HG03064 (cell line): ENCODE measurements at regions not wholly inside any gene's neighbourhood (a gene's known extent, or its start where the extent isn't known, plus 50 kb on each side); places are given as distances from the start of the nearest gene placed in this dataset.
"Not testable (repeated sequence)": the region's sequence is repeated elsewhere in the genome, so short reads cannot be mapped to it uniquely, and the experiment has no call there.

ENCODE experiments used
- ATAC-seq: cut with Tn5 transposase; IDR thresholded peaks from one replicate; pipeline ENCODE4 v1.9.1; 2021; ENCODE audit warnings: low read depth; ENCODE audit not compliant: unreplicated experiment

GRCh38 chr12:60421741-60422140, 825.9 kb downstream of the SLC16A7 start:
- no peak for ATAC-seq

DNA sequence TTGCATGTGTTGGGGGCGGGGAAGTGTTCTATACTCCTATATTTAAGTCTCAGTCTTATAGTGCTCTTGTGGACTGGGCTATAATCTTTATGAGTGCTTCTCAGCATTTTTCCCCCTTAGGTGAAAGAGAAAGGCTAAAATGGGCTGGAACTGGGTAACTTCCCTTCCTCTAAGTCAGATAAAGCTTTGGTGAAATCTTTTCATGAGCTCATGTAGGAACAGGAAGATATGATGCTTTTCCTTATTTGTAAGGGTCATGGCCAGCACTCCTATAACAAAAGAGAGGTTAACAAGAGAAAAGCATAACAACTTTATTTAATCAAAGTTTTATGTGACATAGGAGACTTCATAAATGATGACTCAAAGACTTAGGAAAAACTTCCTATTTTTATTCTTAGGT, 841.5 kb downstream of the SLC16A7 start:
- ATAC-seq = no peak

- ATAC-seq = no peak
Observed at GRCh38 chr12:60441577-60441976, 845.7 kb downstream of the SLC16A7 start.

DNA sequence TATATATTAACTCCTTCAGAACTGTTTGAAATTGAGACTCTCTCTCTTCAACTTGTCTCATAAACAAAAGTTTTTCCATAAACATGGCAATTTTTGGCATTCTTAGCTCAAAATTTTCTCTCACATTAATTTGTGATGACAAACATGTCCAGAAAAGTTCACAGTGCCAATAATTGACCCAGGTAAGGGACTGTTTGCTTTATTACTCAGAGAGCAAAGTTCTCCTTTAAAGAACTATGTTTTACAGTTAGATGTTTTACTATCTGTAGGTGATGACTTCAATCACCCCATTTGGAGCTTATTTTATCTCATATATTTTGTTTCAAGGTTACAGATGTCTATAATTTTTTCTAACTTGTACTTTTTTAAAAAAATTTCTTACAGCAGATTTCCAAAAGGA, 855.6 kb downstream of the SLC16A7 start:
- ATAC-seq = no peak

DNA sequence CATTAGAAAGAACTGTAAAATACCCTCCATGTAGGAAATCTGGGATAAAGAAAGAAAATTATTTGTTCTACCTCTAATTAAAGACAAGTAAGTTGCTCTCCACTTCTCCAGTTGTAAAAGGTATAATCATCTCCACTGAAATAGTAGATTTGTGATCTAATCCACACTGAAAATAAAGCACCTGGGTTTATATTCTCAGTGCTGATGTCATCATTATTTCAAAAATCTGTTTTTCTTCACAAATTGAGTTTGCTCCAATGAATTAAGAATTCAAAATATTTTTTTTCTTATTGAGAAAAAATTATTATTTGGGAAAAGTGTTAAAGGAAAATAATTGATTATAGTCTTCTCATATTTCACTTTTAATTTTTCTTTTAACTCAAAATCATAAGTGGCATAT, 869.2 kb downstream of the SLC16A7 start:
- no peak for ATAC-seq

- no peak for ATAC-seq
Observed at GRCh38 chr12:60468546-60468945, 872.7 kb downstream of the SLC16A7 start.

- no peak for ATAC-seq
Observed at GRCh38 chr12:60475825-60476224, 880.0 kb downstream of the SLC16A7 start.

GRCh38 chr12:60487284-60487683, 891.5 kb downstream of the SLC16A7 start:
- no peak for ATAC-seq

- no peak for ATAC-seq
Observed at GRCh38 chr12:60489071-60489470, 893.2 kb downstream of the SLC16A7 start.

DNA sequence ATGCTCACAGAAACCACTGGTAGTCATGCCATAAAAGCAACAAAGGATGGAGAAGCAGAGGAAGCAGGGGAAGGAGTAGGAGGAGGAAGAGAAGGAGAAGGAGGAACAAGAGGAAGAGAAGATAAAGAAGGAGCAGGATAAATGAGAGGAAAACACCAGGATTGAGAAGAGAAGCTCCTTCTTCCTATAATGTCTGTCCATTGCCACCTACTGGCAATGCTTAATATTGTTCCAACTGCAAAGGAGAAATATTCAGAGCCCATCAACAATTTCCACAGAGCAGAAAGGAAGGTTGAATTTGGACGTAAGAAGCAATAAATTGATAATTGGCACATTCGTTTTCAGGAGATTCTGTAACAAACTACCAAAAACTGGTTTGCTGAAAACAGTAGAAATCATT, 898.4 kb downstream of the SLC16A7 start:
- no peak for ATAC-seq

DNA sequence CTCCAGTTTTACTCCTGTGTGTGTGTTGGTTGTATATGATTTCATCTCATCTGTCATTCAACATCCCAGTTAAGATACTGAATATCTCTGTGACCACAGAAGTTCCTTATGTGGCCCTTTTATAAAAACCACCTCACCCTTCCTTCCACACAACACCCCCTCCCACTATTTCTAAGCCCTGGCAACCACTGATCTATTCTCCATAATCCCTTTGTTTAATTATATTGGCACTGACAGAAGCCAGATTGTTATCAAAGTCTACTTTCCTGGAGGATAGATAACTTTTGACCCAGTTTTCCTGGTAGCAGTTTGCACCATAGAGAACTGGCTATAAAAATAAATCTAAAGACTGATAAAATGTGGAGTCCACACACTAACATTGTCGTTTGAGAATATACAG, 902.8 kb downstream of the SLC16A7 start:
- no peak for ATAC-seq

DNA sequence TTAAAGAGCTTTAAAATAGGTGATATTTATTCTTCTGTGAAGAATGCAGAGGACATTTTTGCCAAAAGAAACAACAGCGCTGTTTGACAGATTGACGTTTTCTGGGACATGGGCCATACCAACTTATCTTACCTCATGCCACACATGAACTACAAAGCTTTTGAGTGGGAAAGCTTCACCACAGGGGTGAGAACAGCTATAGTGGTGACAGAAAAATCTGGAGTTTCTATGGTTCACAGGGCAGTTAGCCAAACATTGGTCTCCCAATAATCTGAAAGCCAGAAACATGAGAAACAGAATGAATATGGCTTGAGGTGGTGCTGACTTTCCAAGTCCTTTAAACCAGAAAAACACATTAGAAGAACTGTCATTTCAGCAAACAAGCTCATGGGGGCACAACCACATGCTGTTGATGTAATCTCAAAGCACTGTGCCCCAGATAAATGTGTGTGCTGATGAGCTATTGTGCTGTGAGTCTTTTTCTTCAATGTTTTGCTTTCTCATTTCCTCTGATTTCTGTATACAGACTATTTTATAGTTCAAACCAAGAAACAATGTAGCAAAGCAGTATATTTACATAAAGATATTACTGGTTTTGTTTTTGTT, 905.4 kb downstream of the SLC16A7 start:
- no peak for ATAC-seq

DNA sequence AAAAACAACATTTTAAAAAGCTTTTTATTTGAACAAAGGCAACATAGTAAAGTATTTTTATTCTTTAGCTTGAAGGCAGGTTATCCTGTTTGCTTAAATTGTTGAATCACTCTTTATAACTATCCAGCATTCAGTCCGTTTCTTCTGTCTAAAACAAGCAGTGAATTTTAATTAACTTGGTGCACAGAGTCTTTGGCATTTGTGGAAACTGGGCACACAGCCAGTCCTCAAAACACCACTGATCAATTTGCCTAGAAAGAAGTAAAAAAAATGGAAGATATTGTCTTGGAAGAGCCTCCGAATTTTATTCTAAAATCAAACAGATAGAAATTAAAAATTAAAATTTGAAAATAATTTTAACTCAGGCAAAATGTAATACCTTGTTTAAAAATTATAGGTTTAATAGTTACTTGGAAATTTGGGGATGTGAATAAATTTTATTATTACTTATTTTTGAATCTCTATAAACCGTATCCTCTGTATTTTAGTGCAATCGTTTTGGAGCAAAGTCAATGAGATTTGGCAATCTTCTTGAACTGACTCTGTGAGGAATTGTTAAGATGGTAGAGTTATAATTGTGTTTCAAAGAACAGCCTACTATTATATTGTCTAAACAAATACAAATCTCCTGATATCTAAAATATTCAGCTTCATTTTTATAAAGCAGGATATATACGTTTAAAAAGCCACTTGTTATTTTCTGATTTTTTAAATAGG, 927.0 kb downstream of the SLC16A7 start:
- no peak for ATAC-seq

DNA sequence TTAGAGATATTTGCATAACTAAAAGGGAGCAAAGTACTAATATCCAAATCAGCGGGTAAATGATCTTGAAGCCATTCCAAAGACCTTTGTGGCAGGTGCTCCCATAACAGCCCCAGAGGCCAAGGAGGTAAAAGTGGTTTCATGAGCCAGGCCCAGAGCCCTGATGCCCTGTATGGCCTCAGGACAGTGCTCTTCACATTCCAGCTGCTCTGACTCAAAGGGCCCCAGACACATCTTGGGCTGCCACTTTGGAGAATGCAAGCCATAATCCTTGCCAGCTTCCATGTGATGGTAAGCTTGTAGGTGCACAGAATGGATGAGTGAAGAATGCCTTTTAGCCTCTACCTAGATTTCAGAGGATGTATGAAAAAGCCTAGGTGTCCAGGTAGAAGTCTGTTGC, 933.4 kb downstream of the SLC16A7 start:
- no peak for ATAC-seq

DNA sequence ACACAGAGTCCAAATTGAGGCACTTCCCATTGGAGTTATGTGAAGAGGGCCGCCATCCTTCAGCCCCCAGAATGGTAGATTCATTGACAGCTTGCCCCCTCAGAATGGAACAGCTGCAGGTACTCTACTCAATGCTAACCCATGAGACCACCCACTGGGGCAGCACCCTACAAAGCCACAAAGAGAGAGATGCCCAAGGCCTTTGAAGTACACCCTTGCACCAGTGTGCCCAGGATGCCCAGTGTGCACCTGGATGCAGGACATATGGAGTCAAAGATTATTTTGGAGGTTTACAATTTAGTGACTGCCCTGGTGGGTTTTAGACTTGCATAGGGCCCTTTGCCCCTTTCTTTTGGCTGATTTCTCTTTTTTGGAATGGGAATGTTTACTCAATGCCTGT, 933.9 kb downstream of the SLC16A7 start:
- no peak for ATAC-seq

DNA sequence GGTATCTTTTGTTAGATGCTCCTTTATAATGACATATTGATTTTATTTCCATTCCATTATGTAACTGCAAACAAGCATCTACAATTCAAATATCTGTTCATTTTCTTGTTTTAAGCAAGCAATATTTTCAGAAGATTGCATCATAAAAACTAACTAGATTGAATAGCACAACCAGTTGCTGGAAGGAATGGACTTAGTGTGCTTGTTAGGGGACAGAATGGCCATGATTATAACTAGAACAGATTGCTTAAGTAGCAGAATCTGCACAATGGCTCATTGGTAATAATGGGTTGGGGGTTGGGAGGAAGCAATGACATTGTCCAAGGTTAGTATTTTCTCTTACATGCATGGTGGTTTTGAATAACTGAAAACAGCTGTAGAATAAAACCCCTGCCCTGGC, 939.5 kb downstream of the SLC16A7 start:
- ATAC-seq = no peak

- ATAC-seq = no peak
Observed at GRCh38 chr12:60539592-60539991, 943.8 kb downstream of the SLC16A7 start.

DNA sequence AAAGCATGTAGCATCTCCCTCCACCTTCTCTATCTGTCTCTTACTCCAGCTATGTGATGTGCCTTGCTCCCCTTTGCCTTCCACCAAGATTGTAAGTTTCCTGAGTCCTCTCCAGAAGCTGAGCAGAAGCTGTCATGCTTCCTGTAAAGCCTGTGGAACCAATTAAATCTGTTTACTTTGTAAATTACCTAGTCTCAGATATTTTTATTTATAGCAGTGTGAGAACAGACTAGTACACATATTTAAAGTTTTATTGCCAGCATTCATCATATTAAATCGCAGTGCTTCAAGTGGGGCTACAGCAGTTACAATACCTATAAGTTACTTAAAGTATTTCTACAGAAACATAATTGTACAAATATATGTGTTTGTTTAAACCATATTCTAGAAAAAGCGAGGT, 973.1 kb downstream of the SLC16A7 start:
- no peak for ATAC-seq

- no peak for ATAC-seq
Observed at GRCh38 chr12:60577607-60578006, 981.8 kb downstream of the SLC16A7 start.

DNA sequence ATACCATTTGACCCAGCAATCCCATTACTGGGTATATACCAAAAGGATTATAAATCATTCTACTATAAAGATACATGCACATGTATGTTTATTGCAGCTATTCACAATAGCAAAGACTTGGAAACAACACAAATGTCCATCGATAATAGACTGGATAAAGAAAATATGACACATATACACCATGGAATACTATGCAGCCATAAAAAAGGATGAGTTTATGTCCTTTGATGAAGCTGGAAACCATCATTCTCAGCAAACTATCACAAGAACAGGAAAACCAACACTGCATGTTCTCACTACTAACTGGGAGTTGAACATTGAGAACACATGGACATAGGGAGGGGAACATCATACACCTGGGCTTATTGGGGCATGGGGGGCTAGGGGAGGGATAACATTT, 991.8 kb downstream of the SLC16A7 start:
- ATAC-seq = not testable (repeated sequence)

DNA sequence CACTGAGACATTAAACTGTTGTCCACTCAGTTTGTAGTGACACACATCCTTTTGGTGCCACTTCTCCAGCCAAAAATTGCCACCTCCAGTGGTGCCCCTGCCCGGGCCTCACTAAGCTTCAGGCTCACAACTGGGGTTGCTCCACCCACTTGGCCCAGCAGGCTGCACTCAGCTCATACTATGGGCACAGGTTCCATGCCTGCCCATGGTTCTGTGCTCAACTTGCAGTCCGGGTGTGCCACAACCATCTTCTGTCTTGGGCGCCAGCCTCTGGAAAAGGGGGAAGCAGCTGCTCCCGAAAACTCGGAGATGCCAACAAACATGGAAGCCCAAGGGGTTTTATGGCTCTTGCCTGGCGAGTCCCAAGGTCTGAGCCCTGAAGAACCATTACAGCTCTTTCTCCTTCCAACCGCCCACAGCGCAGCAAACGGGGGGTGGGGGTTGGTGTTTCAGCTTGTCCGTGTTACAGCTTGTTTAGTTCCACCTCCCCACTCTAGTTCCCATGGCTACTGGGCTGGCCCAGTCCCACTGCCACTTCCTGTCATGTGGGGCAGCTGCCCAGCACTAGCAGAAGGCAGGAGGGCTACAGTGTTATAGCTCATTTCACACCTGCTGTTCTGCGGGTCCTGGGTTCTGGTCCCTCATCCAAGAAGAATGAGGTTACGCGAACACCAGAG, 998.3 kb downstream of the SLC16A7 start:
- no peak for ATAC-seq

- no peak for ATAC-seq
Observed at GRCh38 chr12:60602601-60603000, 1006.8 kb downstream of the SLC16A7 start.
